Progenitor cell of endocrine pancreas (in vitro differentiated cells): ENCODE measurements at regions not wholly inside any gene's neighbourhood (a gene's known extent, or its start where the extent isn't known, plus 50 kb on each side); places are given as distances from the start of the nearest gene placed in this dataset.

Source experiments
- DNase-seq: peaks from one replicate; pipeline ENCODE4 v3.0.0; 2021; ENCODE audit warnings: low spot score; ENCODE audit not compliant: unreplicated experiment
- H3K27ac Mint-ChIP-seq: 2 replicates; pipeline ENCODE4 v1.8.0; 2021; ENCODE audit warnings: mild to moderate bottlenecking, moderate library complexity, mixed read lengths
- H3K27me3 Mint-ChIP-seq: 2 replicates; pipeline ENCODE4 v1.8.0; 2021; ENCODE audit warnings: mixed read lengths
- H3K36me3 Mint-ChIP-seq: 2 replicates; pipeline ENCODE4 v1.8.0; 2022; ENCODE audit warnings: mixed read lengths; ENCODE audit not compliant: insufficient read depth
- H3K4me1 Mint-ChIP-seq: 2 replicates; pipeline ENCODE4 v1.8.0; 2021; ENCODE audit warnings: low read depth, mixed read lengths
- H3K4me3 Mint-ChIP-seq: 2 replicates; pipeline ENCODE4 v1.8.0; 2021; ENCODE audit warnings: low read depth, mild to moderate bottlenecking, moderate library complexity, mixed read lengths
- H3K9me3 Mint-ChIP-seq: 2 replicates; pipeline ENCODE4 v1.8.0; 2021; ENCODE audit warnings: low read depth, mixed read lengths
- CTCF ChIP-seq: fragments of 200-600 bp; sonication (generic); IDR thresholded peaks from one replicate; pipeline ENCODE4 v1.5.0; 2021; ENCODE audit warnings: antibody characterized with exemption, mild to moderate bottlenecking; ENCODE audit not compliant: unreplicated experiment

DNA sequence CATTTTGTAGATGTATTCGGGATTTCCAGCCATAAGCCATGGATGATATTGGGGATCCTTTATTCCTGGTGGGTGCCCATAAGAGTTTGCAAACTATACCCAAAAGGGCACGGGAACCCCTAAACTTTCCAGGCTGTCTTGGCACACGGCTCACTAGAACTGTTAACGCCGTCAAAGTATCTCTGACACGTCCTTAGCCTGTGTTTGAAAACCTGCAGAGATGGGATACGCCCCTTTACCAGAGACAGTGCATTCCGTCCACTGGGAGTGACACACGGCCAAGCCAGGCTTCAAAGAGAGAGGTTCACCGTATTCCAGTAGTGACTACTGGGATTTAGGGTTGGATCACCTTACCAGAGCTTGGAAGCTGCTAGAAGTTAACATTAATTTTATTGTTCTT, 95.0 kb downstream of the THBS2 start:
- Mint-ChIP-seq H3K27ac (no peak overlapping the region), H3K9me3 (no peaks in the 10 kb centered on the region), H3K4me3 (no peak overlapping the region), H3K27me3 (peaks cover 17% of the 10 kb centered on the region), H3K4me1 (no peaks in the 10 kb centered on the region), H3K36me3 (no peaks in the 10 kb centered on the region)
- DNase-seq, result no peak
- TF ChIP-seq CTCF, result no peak

DNA sequence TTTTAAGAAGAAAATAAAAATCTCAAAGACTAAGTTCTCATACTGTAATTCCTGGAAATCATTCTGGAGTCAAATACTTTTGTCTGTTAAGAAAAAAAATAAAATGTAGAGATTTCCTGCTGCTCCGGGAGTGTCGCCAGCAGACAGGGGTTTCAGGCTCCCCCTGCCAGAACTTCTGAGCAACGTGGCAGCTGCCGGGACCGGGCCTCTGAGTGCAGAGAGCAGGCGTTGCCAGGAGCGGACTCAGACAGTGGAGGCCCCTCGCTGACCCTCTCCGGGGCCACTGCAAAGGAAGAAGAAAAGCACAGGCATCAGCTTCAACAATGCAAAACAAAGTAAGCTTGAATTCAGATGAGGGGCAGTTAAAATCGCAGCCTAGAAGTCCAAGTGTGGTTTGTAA, 95.5 kb downstream of the THBS2 start:
- no peak overlapping the region for H3K4me3 Mint-ChIP-seq
- no peaks in the 10 kb centered on the region for H3K36me3 Mint-ChIP-seq
- H3K27ac Mint-ChIP-seq, result no peak overlapping the region
- no peak for DNase-seq
- H3K27me3 Mint-ChIP-seq, result peaks cover 17% of the 10 kb centered on the region
- TF ChIP-seq CTCF, result no peak
- no peaks in the 10 kb centered on the region for H3K4me1 Mint-ChIP-seq
- H3K9me3 Mint-ChIP-seq, result no peaks in the 10 kb centered on the region

GRCh38 chr6:169157197-169158148, 96.2 kb downstream of the THBS2 start:
- Mint-ChIP-seq H3K4me1 (no peaks in the 10 kb centered on the region), H3K27me3 (peaks cover 17% of the 10 kb centered on the region), H3K27ac (no peak overlapping the region), H3K4me3 (no peak overlapping the region), H3K9me3 (no peaks in the 10 kb centered on the region), H3K36me3 (no peaks in the 10 kb centered on the region)
- TF ChIP-seq CTCF, result no peak
- no peak for DNase-seq

DNA sequence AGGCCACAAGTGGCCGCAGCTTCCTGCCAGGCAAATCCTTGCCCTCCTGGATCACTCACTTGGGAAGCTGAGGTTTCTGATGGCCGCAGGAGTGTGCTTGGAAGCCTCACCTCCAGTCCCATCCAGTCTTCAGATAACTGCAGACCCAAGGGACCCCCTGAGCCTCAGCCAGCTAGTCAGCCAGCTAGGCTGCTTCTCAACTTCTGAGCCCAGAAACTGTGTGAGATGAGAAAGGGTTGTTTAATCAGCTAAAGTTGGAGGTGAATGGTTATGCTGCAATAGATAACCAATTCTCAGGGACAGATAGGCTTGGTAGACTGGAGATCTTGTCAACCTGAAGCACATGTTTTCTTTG, 96.9 kb downstream of the THBS2 start:
- Mint-ChIP-seq H3K27me3 (peaks cover 12% of the 10 kb centered on the region), H3K27ac (no peak overlapping the region), H3K4me3 (no peak overlapping the region), H3K9me3 (no peaks in the 10 kb centered on the region), H3K4me1 (no peaks in the 10 kb centered on the region), H3K36me3 (no peaks in the 10 kb centered on the region)
- DNase-seq, result no peak
- no peak for TF ChIP-seq CTCF

DNA sequence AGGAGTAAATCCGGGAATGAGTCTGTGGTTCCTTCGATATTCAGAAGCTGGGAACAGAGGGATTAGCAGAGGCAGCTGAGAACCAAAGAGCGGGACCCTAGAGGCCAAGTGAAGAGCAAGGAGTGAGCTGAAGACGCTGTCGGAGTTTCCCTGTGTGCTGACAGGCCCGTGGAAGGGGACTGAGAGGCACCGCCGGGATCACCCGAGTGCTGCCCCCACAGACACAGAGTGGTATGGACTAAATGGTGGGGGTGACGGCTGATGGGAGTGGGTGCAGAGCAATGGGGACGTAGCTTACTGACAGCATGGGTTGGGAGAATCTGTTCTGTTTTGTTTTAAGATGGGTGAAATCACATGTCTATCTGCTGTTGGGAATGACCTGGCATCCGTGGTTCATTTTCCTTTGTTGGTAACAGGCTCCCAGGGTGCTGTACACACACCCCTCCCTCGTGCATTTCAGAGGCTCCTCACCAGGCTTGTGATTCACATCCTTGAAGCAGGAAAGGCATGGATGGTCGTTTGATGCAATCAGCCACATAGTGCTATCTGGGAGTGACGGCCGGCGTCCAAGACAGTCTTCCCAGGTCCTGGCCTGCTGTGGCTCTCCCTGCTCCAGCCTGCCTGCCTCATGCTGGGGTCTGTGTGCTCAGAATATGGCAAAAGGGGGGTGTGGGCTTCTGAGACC, 97.4 kb downstream of the THBS2 start:
- Mint-ChIP-seq H3K4me1 (no peaks in the 10 kb centered on the region), H3K4me3 (no peak overlapping the region), H3K36me3 (no peaks in the 10 kb centered on the region), H3K27me3 (peaks cover 9% of the 10 kb centered on the region), H3K27ac (no peak overlapping the region), H3K9me3 (peaks cover 3% of the 10 kb centered on the region)
- TF ChIP-seq CTCF, result no peak
- no peak for DNase-seq
